NCI-H1694 (cell line): ENCODE measurements at regions not wholly inside any gene's neighbourhood (a gene's known extent, or its start where the extent isn't known, plus 50 kb on each side); places are given as distances from the start of the nearest gene placed in this dataset.

Experiments used
- DNase-seq: peaks from one replicate; lab custom pipeline; 2025; lab: John Stamatoyannopoulos, UW

DNA sequence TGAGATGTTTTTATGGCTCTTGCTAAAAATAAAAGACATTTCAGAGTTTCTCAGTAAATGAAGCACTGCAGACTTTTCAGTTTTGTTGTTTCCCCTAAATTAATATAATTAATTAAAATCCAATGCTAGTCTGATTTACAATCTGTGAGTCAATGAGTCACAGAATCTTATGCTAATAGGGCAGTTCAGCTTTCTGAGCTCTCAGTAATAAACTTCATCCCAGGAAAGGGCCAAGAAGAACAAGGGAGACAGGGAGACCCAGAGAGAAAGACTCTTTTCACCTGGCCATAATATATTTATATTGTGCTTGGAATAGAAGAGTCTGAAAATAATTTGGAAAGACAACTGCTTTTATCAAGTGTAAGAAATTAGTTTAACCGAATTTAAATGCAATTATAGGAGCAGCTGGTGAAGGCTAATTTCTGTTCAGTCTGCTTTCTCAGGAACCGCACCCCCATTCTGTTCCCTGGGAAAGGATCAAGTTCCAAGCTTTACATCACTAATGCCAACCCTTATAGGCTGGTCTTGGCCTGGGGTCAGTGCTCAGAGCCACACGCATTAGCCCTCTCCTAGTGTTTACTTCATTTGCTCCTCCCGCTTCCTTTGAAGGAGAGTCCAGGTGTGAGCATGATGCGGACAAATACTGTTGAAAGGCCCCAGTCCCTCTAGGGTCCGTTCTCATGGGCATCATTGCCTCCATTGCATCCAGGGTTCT is 145.6 kb downstream of the ZBTB18 start:
- DNase-seq, result no peak

DNA sequence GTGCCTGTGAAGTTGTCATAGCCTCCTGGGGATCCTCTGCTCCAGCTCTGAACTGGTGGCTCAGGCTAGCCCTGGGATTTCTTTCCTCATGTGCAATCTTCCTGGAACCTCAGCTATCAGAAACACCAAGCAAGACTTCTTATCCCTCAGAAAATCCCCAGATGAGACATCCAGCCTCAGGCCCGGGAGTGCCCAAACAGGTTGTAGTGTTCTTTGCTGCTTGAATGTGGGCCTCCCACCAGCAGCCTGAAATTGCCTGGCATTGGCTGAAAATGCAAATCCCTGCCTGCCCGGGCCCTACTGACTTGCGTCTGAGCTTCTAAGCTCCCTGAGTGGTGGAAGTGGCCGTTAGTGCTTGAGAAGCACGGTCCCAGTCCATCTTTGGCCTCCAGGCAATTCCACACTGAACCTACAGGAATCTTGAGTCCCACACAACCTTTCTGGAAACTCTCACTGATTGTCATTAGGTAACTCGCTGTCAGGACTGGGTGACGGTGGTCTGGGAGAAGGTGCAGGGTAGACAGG is 146.8 kb downstream of the ZBTB18 start:
- DNase-seq, result no peak

DNA sequence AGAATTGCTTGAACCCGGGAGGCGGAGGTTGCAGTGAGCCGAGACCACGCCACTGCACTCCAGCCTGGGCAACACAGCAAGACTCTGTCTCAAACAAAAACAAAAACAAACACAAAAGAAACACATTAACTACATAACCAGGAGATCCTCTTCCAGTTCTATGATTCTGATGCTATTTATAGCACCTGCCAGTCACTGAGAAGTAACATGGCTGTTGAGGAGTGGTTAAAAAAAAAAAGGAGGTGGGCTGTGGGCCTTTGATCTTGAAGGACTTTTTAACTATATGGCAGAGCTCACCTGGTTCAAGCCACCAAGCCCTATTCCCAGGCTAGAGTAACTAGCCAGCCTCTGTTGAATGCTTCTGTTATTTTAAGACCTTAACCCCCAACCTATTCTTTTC is 148.8 kb downstream of the ZBTB18 start:
- no peak for DNase-seq

DNA sequence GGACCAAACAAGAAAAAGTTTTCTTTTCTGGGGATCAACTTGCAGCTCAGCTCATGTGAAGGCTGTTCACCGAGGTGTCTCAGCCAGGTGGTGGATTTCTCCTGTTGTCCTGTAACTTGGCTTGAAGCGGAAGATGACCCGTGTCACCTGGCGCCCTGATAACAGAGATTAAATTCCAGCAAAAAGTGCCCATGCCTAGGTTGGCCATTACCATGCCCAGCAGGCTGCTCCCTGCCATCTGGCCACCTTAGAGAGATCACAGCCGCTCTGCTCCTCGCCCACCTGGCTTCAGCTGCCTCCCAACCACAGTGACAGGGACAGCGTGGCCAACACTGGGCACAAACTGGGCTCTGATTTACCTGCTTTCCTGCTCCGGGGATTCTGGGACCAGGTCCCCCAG is 149.5 kb downstream of the ZBTB18 start:
- no peak for DNase-seq

DNA sequence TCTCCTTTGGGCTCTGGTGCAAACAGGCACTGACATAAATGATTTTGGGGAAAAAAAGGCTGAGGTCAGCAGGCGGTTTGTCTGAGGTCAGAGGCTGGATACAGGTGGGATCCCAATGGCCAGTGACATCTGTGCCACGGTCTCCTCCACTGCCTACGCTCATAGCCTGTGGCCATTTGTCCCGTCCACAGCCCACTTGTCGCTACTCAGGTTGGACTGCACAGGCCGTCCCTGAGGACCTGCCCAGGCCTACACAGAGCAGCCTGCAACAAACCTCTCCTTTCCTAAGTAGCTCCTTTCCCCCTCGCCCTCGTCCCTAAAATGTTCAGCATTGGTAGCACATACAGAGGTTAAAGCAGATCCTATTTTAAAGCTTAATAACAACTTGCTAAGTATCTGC is 150.7 kb downstream of the ZBTB18 start:
- DNase-seq, result no peak

DNA sequence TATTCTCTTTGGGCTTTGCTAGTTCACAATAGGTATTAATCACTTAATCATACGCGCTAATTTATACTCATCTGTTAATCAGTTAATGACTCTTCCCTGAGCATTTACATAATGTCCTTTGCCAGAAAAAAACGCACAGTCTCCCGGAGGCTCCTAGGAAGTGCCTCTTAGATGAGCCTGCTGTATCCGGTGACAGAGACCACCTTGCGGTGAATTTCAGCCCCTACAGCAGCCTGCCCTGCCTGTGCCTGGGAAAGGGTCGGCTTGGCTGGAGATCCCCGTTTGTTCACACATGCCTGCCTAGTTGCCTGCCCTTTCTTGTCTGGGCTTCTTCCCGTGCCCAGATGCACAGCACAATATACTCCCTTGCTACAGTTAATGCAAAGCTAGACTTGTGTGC is 152.9 kb downstream of the ZBTB18 start:
- no peak for DNase-seq

DNA sequence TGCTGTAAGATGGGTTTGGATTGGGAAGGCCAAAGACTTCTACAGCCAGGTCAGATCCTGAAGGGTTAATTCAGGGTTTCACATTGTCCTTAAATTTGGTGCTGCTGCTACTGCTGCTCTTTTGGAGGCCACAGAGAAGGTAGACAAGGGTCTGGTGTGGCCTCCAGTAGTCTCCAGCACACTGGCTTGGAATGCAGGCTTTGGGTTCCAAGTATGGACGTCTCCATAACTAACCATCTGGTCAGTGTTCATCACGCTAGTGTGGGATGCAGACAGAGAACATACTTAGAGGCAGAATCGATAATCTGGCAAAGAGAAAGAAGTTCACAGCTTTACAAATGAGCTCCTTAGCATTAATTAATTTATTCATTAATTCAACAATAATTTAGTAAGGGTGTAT is 154.1 kb downstream of the ZBTB18 start:
- no peak for DNase-seq

DNA sequence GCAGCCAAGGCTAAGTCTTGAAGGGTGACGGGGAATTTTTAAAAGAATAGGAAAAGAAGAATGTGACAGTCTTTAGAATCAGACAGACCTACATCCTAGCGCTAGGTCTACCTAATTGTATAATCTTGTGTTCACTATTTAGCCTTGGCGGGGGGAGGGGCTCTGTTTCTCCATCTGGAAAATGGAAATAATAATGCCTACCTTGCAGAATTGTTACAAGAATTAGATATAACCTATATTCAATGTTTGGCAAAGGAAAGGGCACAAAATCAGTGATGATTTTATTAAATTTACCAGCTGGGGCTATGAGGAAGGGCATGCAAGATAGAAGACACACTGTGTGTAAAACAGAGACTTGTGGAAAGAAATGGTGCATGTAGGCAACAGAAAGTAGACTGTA is 154.8 kb downstream of the ZBTB18 start:
- DNase-seq, result no peak

DNA sequence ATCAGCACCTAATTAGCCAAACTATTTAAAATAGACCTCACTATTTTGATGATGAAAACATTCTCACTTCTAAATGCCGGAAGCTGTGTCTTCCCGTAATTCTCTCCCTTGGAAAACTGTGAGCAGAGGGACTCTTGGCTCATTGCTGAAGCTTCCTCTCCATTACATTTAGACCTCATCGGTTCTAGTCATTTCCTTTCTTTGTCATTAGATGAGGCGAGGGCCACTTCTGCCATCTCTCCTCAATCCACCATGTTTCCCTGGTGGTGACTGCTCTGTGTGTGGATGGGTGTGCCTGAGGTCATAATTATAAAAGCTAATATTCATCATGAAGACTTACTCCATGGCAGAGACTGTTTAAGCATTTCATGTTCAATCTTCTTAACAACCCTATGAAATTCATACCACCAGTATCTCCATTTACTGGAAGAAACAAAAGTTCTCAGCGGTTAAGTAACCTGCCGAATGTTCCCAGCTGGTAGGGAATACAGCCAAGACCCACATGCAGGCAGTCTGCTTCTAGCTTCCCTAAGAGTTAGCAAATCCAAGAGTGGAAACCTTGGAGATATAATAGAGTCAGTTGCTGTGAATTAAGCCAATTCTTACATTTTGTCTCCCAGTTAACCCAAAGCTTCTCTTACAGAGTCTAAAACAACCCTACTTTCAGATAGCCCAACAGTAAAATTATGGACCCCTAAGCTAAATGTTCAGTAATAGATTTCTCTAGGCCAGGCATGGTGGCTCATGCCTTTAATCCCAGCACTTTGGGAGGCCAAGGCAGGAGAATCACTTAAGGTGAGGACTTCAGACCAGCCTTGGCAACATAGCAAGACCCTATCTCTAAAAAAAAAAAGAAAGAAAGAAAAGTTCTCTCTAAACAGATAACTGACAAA is 156.2 kb downstream of the ZBTB18 start:
- DNase-seq, result no peak

DNA sequence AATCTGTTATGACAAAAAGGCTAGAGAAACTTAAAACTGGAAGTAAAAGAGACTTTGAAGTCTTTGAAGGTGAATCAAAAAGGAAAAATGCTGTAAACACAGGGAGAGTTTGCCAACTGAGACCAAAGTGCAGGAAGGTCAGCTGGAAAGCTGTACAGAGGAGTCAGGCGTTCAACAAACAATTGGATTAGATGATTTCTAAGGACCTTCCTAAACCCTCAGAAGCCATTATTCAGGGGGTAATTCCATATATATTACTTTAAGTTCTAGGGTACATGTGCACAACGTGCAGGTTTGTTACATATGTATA is 156.8 kb downstream of the ZBTB18 start:
- DNase-seq, result no peak

DNA sequence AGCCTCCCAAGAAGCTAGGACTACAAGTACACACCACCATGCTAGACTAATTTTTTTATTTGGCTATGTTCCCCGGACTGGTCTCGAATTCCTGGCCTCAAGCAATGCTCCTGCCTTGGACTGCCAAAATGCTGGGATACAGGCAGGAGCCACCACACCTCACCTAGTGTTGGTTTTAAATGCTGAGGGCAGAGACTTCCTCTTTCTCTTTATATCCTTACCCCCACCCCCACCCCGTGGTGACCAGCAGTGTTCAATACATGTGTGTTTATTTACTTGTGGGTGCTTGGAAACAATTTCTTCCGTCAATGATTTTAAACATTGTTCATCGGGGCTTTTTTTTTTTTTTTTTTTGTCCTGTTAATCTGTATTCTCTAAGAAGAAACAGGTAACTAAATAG is 158.9 kb downstream of the ZBTB18 start:
- no peak for DNase-seq

DNA sequence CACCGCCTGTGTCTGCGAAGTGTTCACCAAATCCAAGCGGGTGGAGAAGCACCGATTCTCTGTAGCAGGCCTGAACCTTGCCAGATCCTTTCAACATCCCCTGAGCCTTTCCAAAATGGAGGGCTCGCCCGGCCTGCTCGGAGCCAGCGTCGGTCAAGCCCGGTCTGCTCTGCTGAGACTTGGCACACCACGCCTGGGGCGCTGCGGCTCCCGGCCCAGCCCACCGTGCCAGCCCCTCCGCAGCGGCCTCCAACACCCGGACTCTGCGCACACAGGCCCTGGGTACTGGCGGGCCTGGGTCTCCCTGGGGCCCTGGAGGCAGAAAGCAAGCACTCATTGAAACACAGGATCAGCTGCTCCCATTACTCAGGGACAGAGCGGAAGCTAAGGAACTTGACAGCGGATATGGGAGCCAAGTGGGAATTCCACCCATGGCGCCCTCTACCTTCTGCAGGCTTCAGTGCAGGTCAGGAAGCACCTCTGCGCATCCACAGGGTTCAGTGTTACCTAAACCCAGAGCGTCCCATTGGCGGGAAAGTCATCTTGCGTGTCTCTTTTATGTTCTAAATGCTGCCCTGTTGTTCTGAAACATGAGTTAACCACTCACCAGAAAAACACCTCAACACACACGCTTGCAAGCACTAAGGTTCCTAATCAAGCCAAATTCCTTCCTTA is 159.9 kb downstream of the ZBTB18 start:
- DNase-seq, result no peak

DNA sequence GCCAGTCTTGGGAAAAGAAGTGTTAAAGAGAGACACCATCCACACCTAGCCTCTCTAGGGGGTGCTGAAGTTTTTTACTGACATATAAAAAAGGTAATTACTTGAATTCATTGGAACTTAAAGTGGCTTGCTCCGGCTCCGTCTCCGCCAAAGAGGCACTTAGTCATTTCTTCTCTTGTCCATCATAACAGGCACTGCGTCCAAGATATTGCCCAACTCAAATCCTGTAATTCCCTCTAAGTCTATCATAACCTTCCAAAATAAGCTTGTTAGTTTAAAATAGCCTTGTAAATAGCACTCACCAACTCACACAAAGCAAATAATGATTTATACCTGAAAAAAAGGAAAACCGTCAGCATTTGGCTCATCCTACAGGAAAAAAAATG is 160.5 kb downstream of the ZBTB18 start:
- DNase-seq, result no peak

DNA sequence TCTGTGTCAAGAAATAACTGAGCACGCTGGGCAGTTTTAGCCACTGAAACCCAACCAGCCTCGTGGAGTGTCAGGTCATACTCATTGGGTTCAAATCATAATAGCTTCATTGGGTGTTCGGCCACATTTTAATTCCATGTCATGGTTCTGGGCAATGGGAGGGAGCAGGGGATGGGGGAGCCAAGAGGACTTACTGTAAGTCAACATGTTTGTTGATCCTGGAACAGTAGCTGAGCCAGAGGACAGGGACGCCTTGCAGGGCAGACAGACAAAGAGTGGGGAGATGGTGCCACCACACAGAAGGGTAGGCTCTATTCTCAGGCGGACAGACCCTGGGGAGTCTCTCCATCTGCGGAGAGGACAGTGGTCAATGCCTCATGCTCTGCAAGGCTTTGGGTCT is 161.1 kb downstream of the ZBTB18 start:
- no peak for DNase-seq

DNA sequence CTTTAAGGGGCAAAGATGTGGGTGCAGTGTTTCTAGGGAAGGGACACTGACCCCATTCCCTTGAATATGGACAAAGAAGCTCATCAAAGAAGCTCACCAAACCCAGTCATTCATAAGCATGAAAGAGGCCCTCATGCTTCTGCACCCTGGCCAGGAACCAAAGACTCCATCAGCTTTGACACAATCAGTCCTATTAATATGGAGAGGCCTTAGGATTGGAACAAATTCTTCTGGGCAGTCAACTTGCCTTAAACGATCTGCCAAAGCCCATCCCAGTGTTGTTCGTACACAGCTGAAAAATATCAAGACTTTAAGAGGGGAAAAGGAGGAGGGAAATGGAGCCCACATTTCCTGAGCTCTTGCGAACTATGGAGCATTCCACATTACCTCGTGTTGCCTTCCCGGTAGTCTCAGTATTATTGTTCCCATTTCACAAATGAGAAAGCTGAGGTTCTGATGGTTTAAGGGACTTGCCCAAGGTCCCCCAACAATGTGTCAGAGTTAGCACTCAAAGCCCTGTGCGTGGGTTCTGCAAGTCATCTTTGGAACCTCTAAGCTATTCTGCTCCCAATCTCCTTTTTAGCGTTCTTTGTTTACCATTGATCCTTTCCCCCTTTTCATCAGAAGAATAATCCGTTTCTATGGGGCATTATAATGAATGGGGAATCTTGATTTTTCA is 161.9 kb downstream of the ZBTB18 start:
- no peak for DNase-seq

DNA sequence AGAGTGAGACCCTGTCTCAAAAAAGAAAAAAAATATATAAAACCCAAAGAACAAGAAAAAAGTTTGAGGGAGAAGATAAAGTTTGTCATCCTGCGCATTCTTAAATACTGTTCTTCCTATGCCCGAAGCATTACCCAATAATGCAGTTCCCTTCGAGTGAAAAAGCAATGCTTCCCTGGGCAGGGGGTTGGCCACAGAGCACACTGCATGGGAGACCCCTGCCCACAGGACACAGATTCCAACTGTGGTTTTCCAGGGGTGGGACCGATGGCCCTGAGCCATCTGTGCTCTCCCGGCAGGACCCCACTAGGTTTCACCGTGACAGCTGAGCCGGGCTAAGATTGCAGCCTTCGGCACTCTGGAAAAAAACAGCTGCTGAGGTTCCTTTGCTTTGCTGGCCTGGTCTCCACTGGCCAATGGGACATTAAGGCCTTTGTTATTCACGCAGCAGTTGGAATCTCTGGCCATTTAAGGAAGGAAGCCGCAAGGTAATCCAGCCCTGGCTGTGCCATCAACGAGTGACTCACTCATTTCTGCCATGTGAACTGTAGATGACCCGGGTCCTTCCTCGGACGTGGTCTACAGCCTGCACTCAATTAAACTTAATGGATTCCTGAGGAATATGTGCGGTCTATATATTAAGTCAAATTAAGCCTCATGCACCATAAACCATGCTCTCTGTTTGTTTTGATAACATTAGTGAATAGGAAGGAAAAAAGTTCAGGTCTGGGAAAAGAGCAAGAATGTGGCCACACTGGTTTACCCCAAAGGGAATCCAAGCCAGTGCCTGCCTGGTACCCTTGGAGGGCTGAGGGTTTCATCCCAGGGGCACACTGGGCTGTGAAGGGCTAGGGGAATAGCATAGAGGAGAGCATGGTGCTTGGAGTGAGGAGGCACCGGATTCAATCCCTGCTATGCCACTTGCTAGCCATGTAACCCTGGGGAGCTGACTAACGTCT is 163.2 kb downstream of the ZBTB18 start:
- DNase-seq, result no peak

DNA sequence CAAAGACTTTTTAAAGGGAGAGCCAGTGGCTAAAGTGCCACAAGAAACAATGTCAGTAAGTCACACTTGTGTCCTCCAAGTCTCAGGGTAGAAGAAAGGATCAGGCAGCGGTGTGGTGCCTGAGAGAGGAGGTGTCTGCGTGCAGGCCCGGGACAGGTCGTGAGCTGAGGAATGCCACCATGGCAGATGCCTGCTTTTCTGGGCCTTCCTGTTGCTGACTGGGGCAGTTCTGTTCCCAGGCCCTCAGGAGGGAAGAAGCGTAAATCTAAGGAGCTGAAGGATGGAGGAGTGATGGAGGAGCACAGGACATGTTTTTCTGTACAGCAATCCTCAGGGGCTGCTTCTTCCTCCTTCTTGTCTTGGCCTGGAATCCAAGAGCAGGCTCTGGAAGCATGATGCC is 165.8 kb downstream of the ZBTB18 start:
- no peak for DNase-seq

DNA sequence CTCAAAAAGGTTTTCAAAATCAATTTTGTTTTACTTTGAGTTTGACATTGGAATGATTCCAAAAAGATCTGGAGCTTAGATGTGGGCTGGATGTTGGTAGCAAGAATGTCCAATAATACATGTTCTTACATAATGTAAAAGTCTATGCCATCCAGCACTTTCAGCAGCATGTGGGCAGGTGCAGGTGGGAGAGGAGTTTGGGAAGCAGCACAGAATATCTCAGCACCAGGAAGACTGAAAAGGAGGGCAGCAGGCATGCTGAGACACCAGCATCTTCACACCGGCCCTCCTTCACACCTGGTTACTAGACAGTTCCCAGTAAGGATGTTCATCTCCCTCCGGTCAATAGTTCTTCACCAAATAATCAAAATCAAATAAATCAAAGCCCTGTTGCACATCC is 166.6 kb downstream of the ZBTB18 start:
- no peak for DNase-seq

DNA sequence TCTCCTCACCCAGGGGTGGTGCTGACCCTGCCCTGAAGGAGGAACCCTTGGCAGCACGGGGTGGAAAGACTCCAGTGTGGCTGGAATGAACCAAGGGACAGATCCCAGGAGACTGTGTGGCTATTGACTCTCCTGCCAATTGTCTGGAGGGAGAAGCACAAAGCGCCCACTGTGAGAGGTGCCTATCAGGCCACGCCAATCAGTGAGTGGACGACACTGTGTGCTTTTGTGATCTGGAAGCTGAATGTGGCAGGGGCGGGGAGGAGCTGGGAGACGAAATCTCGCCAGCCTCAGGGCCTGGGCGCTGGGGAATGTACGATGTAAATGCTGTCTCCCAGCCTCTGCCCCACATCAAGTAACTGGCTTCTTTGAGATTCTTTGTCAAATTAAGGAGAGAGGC is 167.1 kb downstream of the ZBTB18 start:
- no peak for DNase-seq

DNA sequence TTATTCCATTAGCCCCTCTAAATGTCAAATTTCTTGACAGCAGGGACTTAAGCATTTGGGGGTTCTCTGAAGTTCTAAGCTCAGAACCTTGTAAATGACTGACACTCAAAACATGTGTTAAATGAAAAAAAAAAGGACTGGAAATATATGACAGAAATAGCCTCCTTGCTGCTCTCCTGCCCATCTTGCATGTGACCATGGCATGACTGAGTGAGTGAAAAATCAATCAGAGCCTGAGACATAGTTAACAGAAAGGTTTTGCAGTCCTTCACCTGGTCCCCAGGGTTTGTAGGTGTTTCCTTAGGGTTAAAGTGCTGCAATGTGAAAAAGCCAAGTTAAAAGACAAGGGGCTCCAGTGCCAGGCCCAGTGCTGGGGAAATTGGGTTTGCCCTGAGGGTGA is 168.1 kb downstream of the ZBTB18 start:
- no peak for DNase-seq

DNA sequence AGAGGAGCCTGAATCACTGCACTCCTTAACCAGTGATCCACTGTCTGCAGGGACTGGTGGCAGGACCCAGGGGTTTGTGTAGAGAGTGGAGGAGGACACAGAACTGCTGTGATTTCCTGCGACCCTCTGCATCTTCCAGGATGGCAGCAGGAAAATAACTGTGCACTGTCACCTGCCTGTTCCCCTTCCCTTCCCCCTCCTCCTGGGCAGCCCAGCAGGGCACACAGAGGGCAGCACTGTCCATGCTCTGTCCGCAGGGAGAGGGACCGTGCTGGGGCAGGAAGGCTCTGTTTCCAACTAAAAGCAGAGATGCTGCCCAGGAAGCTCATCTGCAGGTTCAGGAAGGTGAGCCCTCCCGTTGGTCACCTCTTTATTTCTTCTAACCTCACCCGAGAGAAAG is 168.7 kb downstream of the ZBTB18 start:
- no peak for DNase-seq
